ENCODE measurements at regions not wholly inside any gene's neighbourhood (a gene's known extent, or its start where the extent isn't known, plus 50 kb on each side); places are given as distances from the start of the nearest gene placed in this dataset.

DNA sequence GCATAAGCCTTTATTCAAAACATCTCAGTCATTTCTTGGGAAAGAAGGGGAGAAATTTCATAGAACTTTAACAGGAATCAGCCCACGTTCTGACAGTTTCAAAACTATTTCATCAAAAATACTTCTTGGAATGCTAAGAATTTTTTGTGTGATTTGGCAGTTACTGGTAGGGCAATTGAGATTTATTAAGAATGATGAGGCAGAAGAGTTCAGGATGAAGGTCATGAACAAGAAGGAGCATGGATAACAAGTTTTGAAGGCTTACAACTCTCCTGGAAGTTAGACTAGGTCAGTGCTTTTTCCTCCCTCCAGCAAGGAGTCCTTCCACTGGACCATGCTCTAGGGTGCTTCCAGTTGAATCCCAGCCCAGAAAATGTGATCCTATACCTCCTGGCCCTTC is 569.9 kb downstream of the ANKRD7 start:
- Mint-ChIP-seq H3K27me3 (ENCODE audit: low read depth) (no peaks in the 10 kb centered on the region), H3K9me3 (peaks cover 14% of the 10 kb centered on the region), H3K4me3 (ENCODE audit: low read depth) (no peak overlapping the region), H3K27ac (no peak overlapping the region), H3K36me3 (ENCODE audit: low read depth) (no peaks in the 10 kb centered on the region), H3K4me1 (ENCODE audit: low read depth) (no peaks in the 10 kb centered on the region)
- intact Hi-C loops (cut with micrococcal nuclease) = no loop called here
- DNase-seq (ENCODE audit: low spot score) = no peak

DNA sequence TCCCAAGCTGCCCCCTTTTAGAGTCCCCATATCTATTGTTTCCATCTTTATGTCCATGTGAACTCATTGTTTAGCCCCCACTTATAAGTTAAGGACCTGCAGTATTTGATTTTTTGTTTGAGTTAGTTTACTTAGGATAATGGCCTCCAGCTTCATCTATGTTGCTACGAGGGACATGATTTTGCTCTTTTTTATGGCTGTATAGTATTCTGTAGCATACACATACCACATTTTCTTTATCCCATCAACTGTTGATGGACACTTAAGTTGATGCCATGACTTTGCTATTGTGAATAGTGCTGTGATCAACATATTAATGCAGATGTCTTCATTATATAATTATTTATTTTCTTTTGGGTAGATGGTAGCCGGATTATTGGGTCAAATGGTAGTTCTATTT is 576.9 kb downstream of the ANKRD7 start:
- Mint-ChIP-seq H3K4me1 (ENCODE audit: low read depth) (no peaks in the 10 kb centered on the region), H3K27me3 (ENCODE audit: low read depth) (no peaks in the 10 kb centered on the region), H3K27ac (no peak overlapping the region), H3K36me3 (ENCODE audit: low read depth) (no peaks in the 10 kb centered on the region), H3K4me3 (ENCODE audit: low read depth) (no peak overlapping the region), H3K9me3 (peaks cover 26% of the 10 kb centered on the region)
- DNase-seq (ENCODE audit: low spot score) = no peak
- intact Hi-C loops (cut with micrococcal nuclease) = no loop called here

DNA sequence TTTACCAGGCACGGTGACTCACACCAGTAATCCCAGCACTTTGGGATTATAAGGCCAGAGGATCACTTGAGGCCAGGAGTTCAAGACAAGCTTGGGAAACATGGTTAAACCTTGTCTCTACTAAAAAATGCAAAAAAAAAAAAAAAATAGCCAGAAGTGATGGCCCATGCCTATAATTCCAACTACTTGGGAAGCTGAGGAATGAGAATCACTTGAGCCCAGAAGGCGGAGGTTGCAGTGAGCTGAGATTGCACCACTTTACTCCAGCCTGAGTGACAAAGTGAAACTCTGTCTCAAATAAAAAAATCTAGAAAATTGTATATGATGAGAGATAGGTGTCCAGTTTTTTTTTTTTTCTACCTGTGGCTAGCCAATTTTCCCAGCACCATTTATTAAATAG is 578.2 kb downstream of the ANKRD7 start:
- no peak for DNase-seq (ENCODE audit: low spot score)
- Mint-ChIP-seq H3K36me3 (ENCODE audit: low read depth) (no peaks in the 10 kb centered on the region), H3K4me1 (ENCODE audit: low read depth) (no peaks in the 10 kb centered on the region), H3K27ac (no peak overlapping the region), H3K4me3 (ENCODE audit: low read depth) (no peak overlapping the region), H3K9me3 (peaks cover 26% of the 10 kb centered on the region), H3K27me3 (ENCODE audit: low read depth) (no peaks in the 10 kb centered on the region)
- intact Hi-C loops (cut with micrococcal nuclease) = no loop called here

DNA sequence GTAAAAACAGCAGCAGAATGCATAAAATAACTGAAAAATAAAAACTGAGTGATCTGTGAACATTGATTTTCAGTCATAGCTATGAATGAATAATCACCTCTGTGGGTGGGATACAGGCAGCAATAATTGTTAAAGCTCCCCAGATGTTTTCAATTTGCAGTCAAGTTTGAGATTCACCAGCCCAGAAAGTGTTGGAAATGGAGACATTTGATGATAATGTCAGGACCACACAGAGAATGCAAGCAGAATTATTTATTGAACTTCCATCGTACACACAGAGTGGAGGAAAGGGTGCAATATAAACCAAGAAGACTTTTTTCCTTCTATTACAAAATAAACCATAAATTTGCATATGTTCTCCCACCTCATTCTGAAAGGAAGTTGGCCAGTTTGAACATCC is 601.7 kb downstream of the ANKRD7 start:
- Mint-ChIP-seq H3K27ac (no peak overlapping the region), H3K36me3 (ENCODE audit: low read depth) (no peaks in the 10 kb centered on the region), H3K9me3 (no peaks in the 10 kb centered on the region), H3K27me3 (ENCODE audit: low read depth) (no peaks in the 10 kb centered on the region), H3K4me1 (ENCODE audit: low read depth) (no peaks in the 10 kb centered on the region), H3K4me3 (ENCODE audit: low read depth) (no peak overlapping the region)
- intact Hi-C loops (cut with micrococcal nuclease) = no loop called here
- no peak for DNase-seq (ENCODE audit: low spot score)

DNA sequence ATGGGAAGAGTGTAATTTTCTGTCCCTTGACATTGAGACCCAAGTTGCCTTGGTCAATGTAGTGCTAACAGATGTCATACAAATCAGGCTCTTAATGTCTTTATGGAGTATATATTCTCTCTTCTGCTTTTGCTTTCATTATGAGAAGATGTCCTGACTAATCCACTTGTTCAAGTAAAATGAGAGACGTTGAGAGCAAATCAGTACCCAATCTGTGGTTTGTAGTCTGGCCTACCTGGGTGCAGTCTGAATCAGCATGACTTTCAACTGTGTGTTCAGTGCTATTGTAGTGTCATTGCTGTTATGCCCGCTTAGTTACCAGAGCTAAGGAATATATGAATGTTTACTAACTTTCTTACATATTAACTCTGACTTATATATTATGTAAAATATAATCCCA is 612.4 kb downstream of the ANKRD7 start:
- intact Hi-C loops (cut with micrococcal nuclease) = no loop called here
- Mint-ChIP-seq H3K36me3 (ENCODE audit: low read depth) (no peaks in the 10 kb centered on the region), H3K4me3 (ENCODE audit: low read depth) (no peak overlapping the region), H3K9me3 (peaks cover 4% of the 10 kb centered on the region), H3K27ac (no peak overlapping the region), H3K27me3 (ENCODE audit: low read depth) (no peaks in the 10 kb centered on the region), H3K4me1 (ENCODE audit: low read depth) (no peaks in the 10 kb centered on the region)
- no peak for DNase-seq (ENCODE audit: low spot score)

DNA sequence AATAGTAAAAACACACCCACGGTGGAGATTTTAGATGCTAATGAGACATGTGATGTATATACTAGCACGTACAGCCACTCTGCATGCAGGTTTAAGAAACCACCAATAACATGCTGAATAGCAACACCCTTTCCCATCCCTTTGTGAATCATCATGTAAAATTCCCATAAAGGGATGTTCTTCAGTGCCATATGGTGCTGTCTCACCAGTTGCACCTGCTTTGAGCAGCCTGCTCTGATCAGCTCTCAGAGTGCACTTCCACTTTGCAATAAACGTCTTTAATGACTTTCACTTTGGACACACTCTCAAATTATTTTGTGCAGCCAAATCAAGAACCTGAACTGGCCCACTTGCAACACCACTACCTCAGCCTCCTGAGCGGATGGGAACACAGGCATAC is 615.0 kb downstream of the ANKRD7 start:
- Mint-ChIP-seq H3K36me3 (ENCODE audit: low read depth) (no peaks in the 10 kb centered on the region), H3K27me3 (ENCODE audit: low read depth) (no peaks in the 10 kb centered on the region), H3K27ac (no peak overlapping the region), H3K4me1 (ENCODE audit: low read depth) (no peaks in the 10 kb centered on the region), H3K9me3 (peaks cover 4% of the 10 kb centered on the region), H3K4me3 (ENCODE audit: low read depth) (no peak overlapping the region)
- DNase-seq (ENCODE audit: low spot score) = no peak
- intact Hi-C loops (cut with micrococcal nuclease) = no loop called here

DNA sequence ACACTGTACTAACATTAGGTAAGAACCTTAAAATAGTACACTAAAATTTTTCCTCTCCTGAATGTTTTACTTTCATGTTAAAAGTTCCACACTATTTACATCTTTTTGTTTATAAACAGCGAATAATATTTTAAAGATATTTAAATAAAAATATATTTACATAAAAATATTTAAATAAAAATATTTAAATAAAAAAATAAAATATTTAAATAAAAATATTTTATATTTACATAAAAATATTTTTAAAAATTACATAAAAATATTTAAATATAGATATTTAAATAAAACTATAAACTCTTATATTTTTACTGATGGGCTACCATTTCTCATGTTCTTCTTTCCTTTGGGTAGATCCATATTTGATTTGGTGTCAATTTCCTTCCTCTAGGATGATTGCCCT is 619.0 kb downstream of the ANKRD7 start:
- DNase-seq (ENCODE audit: low spot score) = no peak
- Mint-ChIP-seq H3K27ac (no peak overlapping the region), H3K9me3 (peaks cover 4% of the 10 kb centered on the region), H3K36me3 (ENCODE audit: low read depth) (no peaks in the 10 kb centered on the region), H3K4me1 (ENCODE audit: low read depth) (no peaks in the 10 kb centered on the region), H3K27me3 (ENCODE audit: low read depth) (no peaks in the 10 kb centered on the region), H3K4me3 (ENCODE audit: low read depth) (no peak overlapping the region)
- intact Hi-C loops (cut with micrococcal nuclease) = no loop called here

DNA sequence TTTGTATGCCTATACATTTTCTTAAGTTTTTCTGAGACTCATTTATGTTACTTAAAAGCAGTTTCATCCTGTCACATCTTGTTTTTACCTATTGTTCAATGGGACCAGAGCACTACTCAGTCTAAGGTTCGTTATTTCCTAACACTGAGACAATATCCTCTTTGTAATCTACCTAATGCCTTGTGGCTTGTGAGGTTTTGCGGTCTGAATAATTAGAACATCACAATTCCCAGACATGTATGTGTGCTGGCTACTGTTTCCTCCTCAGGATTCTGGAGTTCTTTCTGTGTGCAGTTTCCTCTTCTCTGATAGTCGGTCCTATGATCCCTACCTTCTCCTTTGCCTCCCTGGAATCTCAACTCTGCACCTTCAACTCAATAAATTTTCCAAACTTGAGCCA is 620.2 kb downstream of the ANKRD7 start:
- no peaks in the 10 kb centered on the region for H3K27me3 Mint-ChIP-seq (ENCODE audit: low read depth)
- no peak for DNase-seq (ENCODE audit: low spot score)
- no peaks in the 10 kb centered on the region for H3K4me1 Mint-ChIP-seq (ENCODE audit: low read depth)
- H3K27ac Mint-ChIP-seq = no peak overlapping the region
- no peak overlapping the region for H3K4me3 Mint-ChIP-seq (ENCODE audit: low read depth)
- intact Hi-C loops (cut with micrococcal nuclease) = no loop called here
- no peaks in the 10 kb centered on the region for H3K36me3 Mint-ChIP-seq (ENCODE audit: low read depth)
- peaks cover 4% of the 10 kb centered on the region for H3K9me3 Mint-ChIP-seq

DNA sequence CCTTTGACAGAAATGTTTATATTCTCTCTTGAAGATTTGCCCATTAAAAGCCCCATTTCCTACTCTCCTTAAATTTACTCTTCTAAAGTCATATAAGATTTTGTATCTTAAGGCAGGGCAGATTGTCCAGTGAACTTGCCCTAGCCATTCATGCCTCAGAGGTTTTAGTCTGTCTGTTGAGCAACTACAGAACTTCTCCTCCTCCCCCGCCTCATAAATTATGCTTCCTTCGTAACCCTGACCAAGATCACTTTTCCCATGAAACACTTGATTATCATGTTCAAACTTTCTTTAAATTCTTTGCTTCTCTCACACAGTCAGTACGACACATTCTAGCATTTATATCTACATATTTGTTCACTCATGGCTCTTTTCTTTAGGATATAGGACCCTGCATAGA is 621.3 kb downstream of the ANKRD7 start:
- Mint-ChIP-seq H3K27ac (no peak overlapping the region), H3K27me3 (ENCODE audit: low read depth) (no peaks in the 10 kb centered on the region), H3K4me1 (ENCODE audit: low read depth) (no peaks in the 10 kb centered on the region), H3K36me3 (ENCODE audit: low read depth) (no peaks in the 10 kb centered on the region), H3K9me3 (no peaks in the 10 kb centered on the region), H3K4me3 (ENCODE audit: low read depth) (no peak overlapping the region)
- intact Hi-C loops (cut with micrococcal nuclease) = no loop called here
- no peak for DNase-seq (ENCODE audit: low spot score)

DNA sequence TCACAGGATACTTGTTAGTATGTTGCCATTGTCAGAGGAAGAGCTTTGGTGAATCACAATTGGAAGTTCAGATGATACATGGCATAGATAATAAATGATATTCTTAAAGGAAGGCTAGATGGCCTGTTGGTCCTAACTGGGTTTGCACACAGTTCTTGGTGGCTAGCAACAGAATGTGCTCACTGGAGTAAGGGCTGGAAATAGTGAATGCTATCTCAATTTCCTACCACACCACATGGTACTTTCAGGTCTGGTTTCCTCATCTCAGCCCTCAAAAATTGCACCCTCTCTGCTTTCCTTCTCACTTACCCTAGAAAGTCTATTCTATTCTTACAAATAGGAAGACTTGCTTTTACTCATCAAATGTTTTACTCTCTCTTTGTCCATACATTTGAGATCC is 622.5 kb downstream of the ANKRD7 start:
- Mint-ChIP-seq H3K4me1 (ENCODE audit: low read depth) (no peaks in the 10 kb centered on the region), H3K36me3 (ENCODE audit: low read depth) (no peaks in the 10 kb centered on the region), H3K9me3 (no peaks in the 10 kb centered on the region), H3K27me3 (ENCODE audit: low read depth) (no peaks in the 10 kb centered on the region), H3K27ac (no peak overlapping the region), H3K4me3 (ENCODE audit: low read depth) (no peak overlapping the region)
- intact Hi-C loops (cut with micrococcal nuclease) = no loop called here
- no peak for DNase-seq (ENCODE audit: low spot score)

DNA sequence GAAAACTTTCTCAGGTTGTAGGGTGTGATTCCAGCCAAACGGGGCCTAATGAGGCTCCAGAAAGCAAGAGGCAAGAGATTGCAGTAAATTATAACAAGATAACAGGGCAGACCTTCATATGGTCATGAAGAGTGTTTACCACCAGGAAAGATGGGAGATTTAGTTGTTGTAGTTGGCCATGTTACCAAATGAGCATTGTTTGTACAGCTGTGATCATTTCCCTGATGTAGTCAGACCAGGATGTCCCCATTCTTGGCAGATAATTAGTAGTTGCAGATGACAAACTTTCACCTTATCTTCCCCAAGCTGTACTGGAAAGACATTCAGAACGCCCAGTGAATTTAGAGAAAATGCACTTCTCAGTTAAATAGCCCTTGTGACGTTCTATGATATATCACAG is 630.8 kb downstream of the ANKRD7 start:
- DNase-seq (ENCODE audit: low spot score) = no peak
- H3K36me3 Mint-ChIP-seq (ENCODE audit: low read depth) = no peaks in the 10 kb centered on the region

DNA sequence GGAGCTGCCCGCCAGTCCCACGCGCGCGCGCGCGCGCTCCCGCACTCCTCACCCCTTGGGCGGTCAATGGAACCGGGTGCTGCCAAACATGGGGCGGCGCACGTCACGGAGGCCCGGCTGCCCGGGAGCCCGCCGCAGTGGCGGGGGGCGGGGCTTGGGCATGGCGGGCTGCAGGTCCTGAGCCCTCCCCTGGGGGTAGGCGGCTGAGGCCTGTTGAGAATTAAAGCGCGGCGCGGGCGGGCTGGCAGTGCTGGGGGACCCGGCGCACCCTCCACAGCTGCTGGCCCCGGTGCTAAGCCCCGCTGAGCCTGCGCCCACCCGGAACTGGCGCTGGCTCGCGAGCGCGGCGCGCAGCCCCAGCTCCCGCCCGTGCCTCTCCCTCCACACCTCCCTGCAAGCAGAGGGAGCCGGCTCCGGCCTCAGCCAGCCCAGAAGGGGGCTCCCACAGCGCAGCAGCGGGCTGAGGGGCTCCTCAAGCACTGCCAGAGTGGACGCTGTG is 634.2 kb downstream of the ANKRD7 start:
- no peaks in the 10 kb centered on the region for H3K36me3 Mint-ChIP-seq (ENCODE audit: low read depth)
- no peaks in the 10 kb centered on the region for H3K27me3 Mint-ChIP-seq (ENCODE audit: low read depth)
- DNase-seq (ENCODE audit: low spot score) = no peak
- H3K9me3 Mint-ChIP-seq = peaks cover 5% of the 10 kb centered on the region
- H3K4me1 Mint-ChIP-seq (ENCODE audit: low read depth) = no peaks in the 10 kb centered on the region
- H3K4me3 Mint-ChIP-seq (ENCODE audit: low read depth) = no peak overlapping the region
- no peak overlapping the region for H3K27ac Mint-ChIP-seq
- intact Hi-C loops (cut with micrococcal nuclease) = no loop called here

More for the DNA sequence above, 630.8 kb downstream of the ANKRD7 start:
- H3K4me3 Mint-ChIP-seq (ENCODE audit: low read depth) = no peak overlapping the region
- H3K27ac Mint-ChIP-seq = no peak overlapping the region
- H3K27me3 Mint-ChIP-seq (ENCODE audit: low read depth) = no peaks in the 10 kb centered on the region
- intact Hi-C loops (cut with micrococcal nuclease) = no loop called here
- H3K4me1 Mint-ChIP-seq (ENCODE audit: low read depth) = no peaks in the 10 kb centered on the region
- H3K9me3 Mint-ChIP-seq = peaks cover 5% of the 10 kb centered on the region

DNA sequence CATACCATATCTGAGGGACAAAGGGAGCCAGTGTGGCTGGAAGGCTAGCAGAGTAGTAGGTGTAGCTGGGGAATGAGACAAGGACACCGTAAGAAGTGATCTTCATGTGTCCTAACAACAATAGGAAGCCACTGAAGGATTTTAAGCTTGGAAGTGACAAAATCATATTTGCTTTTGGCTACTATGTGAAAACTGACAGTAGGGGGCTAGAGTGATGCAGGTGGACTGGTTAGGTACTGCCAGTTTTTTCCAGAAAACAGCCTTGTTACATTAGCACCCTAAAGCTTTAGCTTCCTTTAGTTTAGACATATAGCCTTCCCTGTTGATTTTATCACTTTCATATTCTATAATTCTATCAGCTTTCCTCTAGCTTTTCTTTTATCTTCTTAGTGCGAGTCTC is 637.1 kb downstream of the ANKRD7 start:
- Mint-ChIP-seq H3K27me3 (ENCODE audit: low read depth) (no peaks in the 10 kb centered on the region), H3K4me3 (ENCODE audit: low read depth) (no peak overlapping the region), H3K36me3 (ENCODE audit: low read depth) (no peaks in the 10 kb centered on the region), H3K4me1 (ENCODE audit: low read depth) (no peaks in the 10 kb centered on the region), H3K27ac (no peak overlapping the region), H3K9me3 (peaks cover 5% of the 10 kb centered on the region)
- intact Hi-C loops (cut with micrococcal nuclease) = no loop called here
- no peak for DNase-seq (ENCODE audit: low spot score)

DNA sequence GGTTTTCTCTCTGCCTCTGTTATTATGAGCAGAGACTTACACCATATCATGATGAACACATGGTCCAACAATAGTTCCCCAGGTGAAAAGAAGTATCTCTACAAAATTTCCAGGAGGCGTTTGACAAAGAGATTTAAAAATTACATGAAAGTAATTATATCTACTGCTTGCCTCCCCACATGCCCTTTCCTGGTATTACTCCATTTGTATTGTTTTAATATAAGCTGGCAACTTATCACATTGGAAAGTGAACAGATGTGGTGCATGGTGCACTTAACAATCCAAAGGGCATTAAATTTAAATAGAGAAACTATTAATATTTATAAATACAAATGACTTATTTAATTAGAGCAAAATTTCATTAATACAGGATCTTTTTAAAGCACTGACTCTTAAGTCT is 638.2 kb downstream of the ANKRD7 start:
- H3K36me3 Mint-ChIP-seq (ENCODE audit: low read depth) = no peaks in the 10 kb centered on the region
- H3K9me3 Mint-ChIP-seq = no peaks in the 10 kb centered on the region
- intact Hi-C loops (cut with micrococcal nuclease) = no loop called here
- H3K4me1 Mint-ChIP-seq (ENCODE audit: low read depth) = no peaks in the 10 kb centered on the region
- no peak overlapping the region for H3K27ac Mint-ChIP-seq
- no peak overlapping the region for H3K4me3 Mint-ChIP-seq (ENCODE audit: low read depth)
- no peak for DNase-seq (ENCODE audit: low spot score)
- H3K27me3 Mint-ChIP-seq (ENCODE audit: low read depth) = no peaks in the 10 kb centered on the region
